Natural killer cell (primary cell): ENCODE measurements at regions not wholly inside any gene's neighbourhood (a gene's known extent, or its start where the extent isn't known, plus 50 kb on each side); places are given as distances from the start of the nearest gene placed in this dataset.

Experiments
- ATAC-seq, 3 donors: fragments of 150-1000 bp in 2 of 3; fragments of 200-7000 bp in 1 of 3; cut with Tn5 transposase; 1 replicate in 1 of 3; 2 replicates in 2 of 3; pipeline ENCODE4 v1.10.0; 2021; ENCODE audit warnings: mild to moderate bottlenecking in 2 of 3, moderate library complexity in 2 of 3
- DNase-seq, 2 donors: peaks; one replicate each; pipeline versions ENCODE4 v3.0.0 to v3.0.0-alpha.2; 2013 to 2021; ENCODE audit warnings: mixed read lengths in 1 of 2
- H3K27ac ChIP-seq: one replicate; pipeline ENCODE4 v1.5.1; 2013; ENCODE audit warnings: mild to moderate bottlenecking, low read length
- H3K27me3 ChIP-seq: one replicate; pipeline ENCODE4 v1.6.1; 2013; ENCODE audit warnings: low read length; ENCODE audit not compliant: control insufficient read depth, insufficient read depth
- H3K36me3 ChIP-seq: one replicate; pipeline ENCODE4 v1.6.1; 2013; ENCODE audit warnings: low read length; ENCODE audit not compliant: control insufficient read depth, insufficient read depth
- H3K4me1 ChIP-seq: one replicate; pipeline ENCODE4 v1.6.1; 2013; ENCODE audit warnings: low read length; ENCODE audit not compliant: control insufficient read depth, insufficient read depth
- H3K4me3 ChIP-seq: one replicate; pipeline ENCODE4 v1.5.1; 2013; ENCODE audit warnings: low read length
- H3K9me3 ChIP-seq: one replicate; pipeline ENCODE4 v1.6.1; 2013; ENCODE audit warnings: low read length; ENCODE audit not compliant: control insufficient read depth, insufficient read depth
- H3K27ac Mint-ChIP-seq, 2 donors: one replicate each; pipeline ENCODE4 v1.8.0; 2022; ENCODE audit warnings: mild to moderate bottlenecking in 2 of 2, mixed read lengths in 2 of 2, moderate library complexity in 1 of 2
- H3K27me3 Mint-ChIP-seq, 2 donors: one replicate each; pipeline ENCODE4 v1.8.0; 2022; ENCODE audit warnings: low read depth in 2 of 2, mixed read lengths in 2 of 2
- H3K36me3 Mint-ChIP-seq: one replicate; pipeline ENCODE4 v1.8.0; 2022; ENCODE audit warnings: mixed read lengths
- H3K4me1 Mint-ChIP-seq, 2 donors: one replicate each; pipeline ENCODE4 v1.8.0; 2022; ENCODE audit warnings: mixed read lengths in 2 of 2
- H3K4me3 Mint-ChIP-seq: one replicate; pipeline ENCODE4 v1.8.0; 2022; ENCODE audit warnings: mild to moderate bottlenecking, moderate library complexity, mixed read lengths
- H3K9me3 Mint-ChIP-seq, 2 donors: one replicate each; pipeline ENCODE4 v1.8.0; 2022; ENCODE audit warnings: mixed read lengths in 2 of 2
- WGBS: methylation state at CpG from one replicate; pipeline ENCODE4 v1.1.7; 2013; ENCODE audit warnings: missing lambda C conversion rate; ENCODE audit not compliant: insufficient coverage; 5-methylcytosine and 5-hydroxymethylcytosine counted together
- intact Hi-C: fragments of 100-400 bp; cut with micrococcal nuclease; formaldehyde crosslinking; loops from one replicate; pipeline ENCODE4 v1.14.2; 2022
- TF ChIP-seq, protein P1 (sequence below): fragments of 200-600 bp; IDR thresholded peaks from one replicate; pipeline ENCODE4 v1.8.0; 2022; ENCODE audit warnings: antibody characterized with exemption

- Mint-ChIP-seq H3K27me3 (no peaks in the 10 kb centered on the region), H3K4me1 (no peaks in the 10 kb centered on the region), H3K36me3 (no peaks in the 10 kb centered on the region), H3K27ac (no peak overlapping the region), H3K4me3 (no peak overlapping the region), H3K9me3 (peaks cover 2 to 8% of the 10 kb centered on the region in 2 donors)
- Histone ChIP-seq H3K4me3 (no peak overlapping the region), H3K27me3 (no peaks in the 10 kb centered on the region), H3K27ac (no peak overlapping the region), H3K4me1 (no peaks in the 10 kb centered on the region), H3K9me3 (peaks cover 3% of the 10 kb centered on the region), H3K36me3 (no peaks in the 10 kb centered on the region)
- WGBS, result 83% methylated on average over 2 of the region's 2 CpGs
- TF ChIP-seq, protein P1, sequence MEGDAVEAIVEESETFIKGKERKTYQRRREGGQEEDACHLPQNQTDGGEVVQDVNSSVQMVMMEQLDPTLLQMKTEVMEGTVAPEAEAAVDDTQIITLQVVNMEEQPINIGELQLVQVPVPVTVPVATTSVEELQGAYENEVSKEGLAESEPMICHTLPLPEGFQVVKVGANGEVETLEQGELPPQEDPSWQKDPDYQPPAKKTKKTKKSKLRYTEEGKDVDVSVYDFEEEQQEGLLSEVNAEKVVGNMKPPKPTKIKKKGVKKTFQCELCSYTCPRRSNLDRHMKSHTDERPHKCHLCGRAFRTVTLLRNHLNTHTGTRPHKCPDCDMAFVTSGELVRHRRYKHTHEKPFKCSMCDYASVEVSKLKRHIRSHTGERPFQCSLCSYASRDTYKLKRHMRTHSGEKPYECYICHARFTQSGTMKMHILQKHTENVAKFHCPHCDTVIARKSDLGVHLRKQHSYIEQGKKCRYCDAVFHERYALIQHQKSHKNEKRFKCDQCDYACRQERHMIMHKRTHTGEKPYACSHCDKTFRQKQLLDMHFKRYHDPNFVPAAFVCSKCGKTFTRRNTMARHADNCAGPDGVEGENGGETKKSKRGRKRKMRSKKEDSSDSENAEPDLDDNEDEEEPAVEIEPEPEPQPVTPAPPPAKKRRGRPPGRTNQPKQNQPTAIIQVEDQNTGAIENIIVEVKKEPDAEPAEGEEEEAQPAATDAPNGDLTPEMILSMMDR, result no peak
- intact Hi-C loops, result no loop called here
- no peak for DNase-seq
- ATAC-seq, result no peak
Measured at GRCh38 chrX:94612140-94612539, 938.1 kb downstream of the FAM133A start.

DNA sequence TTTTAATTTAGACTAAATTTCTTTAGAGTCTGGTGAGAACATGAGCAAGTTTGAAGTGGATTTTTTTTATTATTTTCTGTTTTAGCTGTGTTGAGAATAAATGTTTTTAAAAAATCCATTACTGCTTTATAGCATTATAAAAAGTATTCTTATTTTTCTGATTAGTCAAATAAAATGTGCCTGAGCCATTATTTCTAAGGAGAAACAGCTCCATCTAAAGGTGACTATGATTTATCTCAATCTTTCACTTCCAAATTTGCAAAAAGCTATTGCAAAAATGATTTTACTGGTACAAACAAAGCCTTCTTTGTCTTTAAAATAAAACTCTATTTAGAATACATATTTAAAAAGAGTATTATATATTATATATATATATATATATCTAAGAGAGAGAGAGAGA, 959.2 kb downstream of the FAM133A start:
- H3K36me3 Mint-ChIP-seq, result peaks cover 14% of the 10 kb centered on the region
- H3K9me3 Mint-ChIP-seq, result peaks cover 4 to 5% of the 10 kb centered on the region in 2 donors
- intact Hi-C loops, result no loop called here
- no peak overlapping the region for H3K27ac Mint-ChIP-seq
- no peak overlapping the region for H3K4me3 Mint-ChIP-seq
- no peaks in the 10 kb centered on the region for H3K27me3 Mint-ChIP-seq
- DNase-seq, result no peak
- TF ChIP-seq, protein P1, result no peak
- no peaks in the 10 kb centered on the region for H3K9me3 ChIP-seq
- no peaks in the 10 kb centered on the region for H3K36me3 ChIP-seq
- no peaks in the 10 kb centered on the region for H3K4me1 Mint-ChIP-seq
- H3K27ac ChIP-seq, result no peak overlapping the region
- H3K4me3 ChIP-seq, result no peak overlapping the region
- no peaks in the 10 kb centered on the region for H3K4me1 ChIP-seq
- no peaks in the 10 kb centered on the region for H3K27me3 ChIP-seq
- ATAC-seq, result no peak

GRCh38 chrX:94635003-94635402, 961.0 kb downstream of the FAM133A start:
- TF ChIP-seq, protein P1, result no peak
- Mint-ChIP-seq H3K27me3 (no peaks in the 10 kb centered on the region), H3K4me1 (no peaks in the 10 kb centered on the region), H3K4me3 (no peak overlapping the region), H3K9me3 (peaks cover 4 to 5% of the 10 kb centered on the region in 2 donors), H3K27ac (no peak overlapping the region), H3K36me3 (peaks cover 14% of the 10 kb centered on the region)
- intact Hi-C loops, result no loop called here
- no peak for DNase-seq
- H3K9me3 ChIP-seq, result no peaks in the 10 kb centered on the region
- WGBS, result 82% methylated on average over 3 of the region's 3 CpGs
- no peak for ATAC-seq
- no peak overlapping the region for H3K27ac ChIP-seq
- no peaks in the 10 kb centered on the region for H3K36me3 ChIP-seq
- H3K4me1 ChIP-seq, result no peaks in the 10 kb centered on the region
- H3K4me3 ChIP-seq, result no peak overlapping the region
- no peaks in the 10 kb centered on the region for H3K27me3 ChIP-seq

- no peak overlapping the region for H3K4me3 Mint-ChIP-seq
- H3K36me3 ChIP-seq, result no peaks in the 10 kb centered on the region
- TF ChIP-seq, protein P1, result no peak
- no peaks in the 10 kb centered on the region for H3K27me3 ChIP-seq
- H3K27ac Mint-ChIP-seq, result no peak overlapping the region
- no peaks in the 10 kb centered on the region for H3K27me3 Mint-ChIP-seq
- no peak overlapping the region for H3K4me3 ChIP-seq
- no peaks in the 10 kb centered on the region for H3K36me3 Mint-ChIP-seq
- no peaks in the 10 kb centered on the region for H3K4me1 Mint-ChIP-seq
- DNase-seq (no peak), ATAC-seq (no peak)
- H3K27ac ChIP-seq, result no peak overlapping the region
- peaks cover 0 to 10% of the 10 kb centered on the region in 2 donors for H3K9me3 Mint-ChIP-seq
- no peaks in the 10 kb centered on the region for H3K9me3 ChIP-seq
- intact Hi-C loops, result no loop called here
- no peaks in the 10 kb centered on the region for H3K4me1 ChIP-seq
- WGBS, result 63% methylated on average over 1 of the region's 2 CpGs
Measured at GRCh38 chrX:94645726-94646125, 971.7 kb downstream of the FAM133A start.
